ENCODE measurements at regions not wholly inside any gene's neighbourhood (a gene's known extent, or its start where the extent isn't known, plus 50 kb on each side); places are given as distances from the start of the nearest gene placed in this dataset.
A peak's percentile ranks its signal among the peaks of the same experiment; 100 is the strongest.

DNA sequence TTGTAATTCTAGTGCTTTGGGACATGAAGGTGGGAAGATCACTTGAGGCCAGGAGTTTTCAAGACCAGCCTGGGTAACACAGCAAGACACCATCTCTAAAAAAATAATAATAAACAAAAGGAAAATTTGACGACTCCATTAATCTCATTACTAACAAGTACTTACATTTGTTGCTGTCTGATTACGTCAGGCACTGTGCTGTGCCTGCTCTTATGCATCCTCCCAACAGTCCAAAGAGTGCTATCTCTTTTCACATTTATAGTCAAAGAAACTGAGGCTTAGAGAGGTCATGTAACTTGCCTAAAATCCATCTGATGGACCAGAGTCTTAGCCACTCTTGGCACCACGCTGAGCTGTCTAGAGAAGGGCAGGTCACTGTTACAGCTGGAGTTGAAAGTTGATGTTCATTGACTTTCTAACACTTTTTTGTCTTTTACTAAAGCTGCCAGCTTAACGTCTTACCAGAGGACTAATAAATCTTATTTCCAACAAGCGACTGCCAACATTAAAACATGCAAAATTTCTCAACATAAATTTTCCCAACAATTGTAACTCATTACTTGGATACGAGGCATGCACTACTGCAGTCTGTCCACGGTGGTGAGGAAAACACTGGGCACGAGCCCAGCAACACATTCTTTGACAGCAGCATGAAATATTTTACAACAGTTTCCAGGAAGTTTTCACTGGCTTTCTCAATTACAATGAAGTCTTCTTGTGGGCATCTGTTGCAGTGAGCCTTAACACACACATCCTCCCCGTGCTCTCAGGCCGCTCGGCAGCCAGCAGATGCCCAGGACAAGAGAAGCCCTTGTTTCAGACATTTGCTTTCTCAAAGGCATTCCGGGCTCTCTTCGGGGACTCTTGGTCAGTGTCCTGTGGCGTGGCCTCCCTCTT lies 262.9 kb upstream of the PROX1 start:
- peak; percentile 31 for DNase-seq (ENCODE audit: low spot score)

DNA sequence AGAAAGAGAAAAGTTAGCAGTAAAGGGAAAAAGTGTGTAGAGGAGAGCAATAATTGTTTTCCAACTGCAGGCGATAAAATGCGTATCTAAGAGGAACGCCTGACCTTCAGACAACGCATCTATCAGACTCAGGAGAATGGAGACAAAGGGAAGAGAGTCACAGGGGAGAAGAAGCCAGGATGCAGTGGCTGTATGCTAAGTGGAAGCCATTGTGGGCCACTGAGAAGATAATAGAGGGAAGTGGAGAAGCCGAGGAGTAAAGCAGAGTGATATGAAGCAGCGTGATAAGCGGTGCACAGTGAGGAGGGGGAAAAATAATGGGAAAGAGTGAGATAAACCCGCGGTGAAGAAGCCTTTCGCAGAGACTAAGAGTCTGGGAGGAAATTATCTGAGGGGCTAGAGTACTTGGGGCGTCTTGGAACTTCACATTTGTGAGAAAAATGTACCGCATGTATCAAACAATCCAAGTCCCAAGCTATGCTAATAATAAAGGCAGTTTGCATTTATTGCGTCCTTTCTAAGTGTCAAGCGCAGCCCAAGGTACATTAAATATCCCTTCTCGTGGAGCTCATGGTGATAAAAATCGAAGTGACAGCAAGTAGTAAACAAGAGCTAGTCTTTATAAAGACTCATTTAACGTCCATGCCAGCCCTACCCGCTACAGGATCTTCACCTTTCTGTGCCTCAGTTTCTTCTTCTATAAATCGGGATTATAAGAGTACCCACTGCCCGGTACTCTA lies 259.8 kb upstream of the PROX1 start:
- DNase-seq (ENCODE audit: low spot score) = no peak

DNA sequence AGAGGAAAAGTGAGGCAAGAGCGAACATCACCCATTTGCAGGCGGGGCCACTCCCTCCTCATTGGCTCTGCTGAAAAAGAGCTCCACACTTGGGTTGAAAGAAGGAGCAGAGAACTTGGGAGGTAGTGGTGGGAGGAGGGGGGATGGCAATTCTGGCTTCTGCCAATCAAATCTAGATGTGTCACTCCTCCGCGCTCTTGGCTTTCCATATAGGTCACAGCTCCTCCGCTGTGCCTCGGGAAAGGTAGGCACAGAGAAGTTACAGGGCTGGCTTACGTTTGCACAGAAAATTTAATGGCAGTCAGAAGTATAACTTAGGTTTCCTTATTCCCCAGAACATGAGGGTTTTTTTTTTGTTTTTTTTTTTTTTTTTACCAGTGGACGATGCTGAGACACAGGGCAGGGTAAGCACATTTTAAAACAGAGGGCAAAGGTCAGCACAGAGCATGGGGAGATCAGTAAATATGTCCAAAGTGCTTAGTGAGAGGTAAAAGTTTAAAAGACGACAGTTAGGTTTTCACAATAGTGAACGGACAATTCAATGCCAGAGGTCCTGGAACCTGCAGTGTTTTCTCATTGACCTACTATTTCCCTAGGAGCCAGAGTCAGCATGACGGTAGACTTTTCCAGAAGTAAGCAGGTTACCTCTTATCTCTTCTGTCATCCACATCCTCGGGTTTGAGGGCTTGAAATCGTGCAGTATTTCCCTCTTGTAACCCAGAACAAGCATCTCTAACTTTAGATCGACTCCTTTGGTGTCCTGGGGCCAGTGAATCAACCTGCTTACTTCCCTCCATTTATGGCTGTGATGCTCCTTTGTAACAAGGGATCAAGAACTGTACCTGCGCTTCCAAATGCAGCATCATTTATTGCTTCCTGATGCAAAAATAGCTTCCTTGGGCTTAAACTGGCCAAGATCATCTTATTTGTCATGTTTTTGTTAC lies 258.9 kb upstream of the PROX1 start:
- DNase-seq (ENCODE audit: low spot score) = no peak

DNA sequence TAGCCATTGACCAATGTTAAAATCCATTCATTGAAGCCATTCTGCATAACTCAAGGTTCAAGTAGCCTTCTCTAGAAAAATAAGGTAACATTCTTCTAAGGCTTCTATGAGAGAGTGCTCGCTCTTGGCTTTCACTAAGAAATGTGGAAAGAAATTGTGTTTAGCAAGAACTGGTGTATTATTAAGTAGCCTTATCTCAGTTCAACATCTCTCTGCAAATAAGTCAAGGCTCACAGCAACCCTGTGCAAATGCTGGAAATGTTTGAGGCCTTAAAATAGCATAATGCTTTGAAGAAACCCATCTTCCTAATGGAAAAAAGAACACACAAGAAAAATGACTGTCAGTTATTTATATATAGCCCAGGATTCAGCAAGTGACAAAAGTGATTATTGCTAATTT lies 254.1 kb upstream of the PROX1 start:
- DNase-seq (ENCODE audit: low spot score) = no peak

DNA sequence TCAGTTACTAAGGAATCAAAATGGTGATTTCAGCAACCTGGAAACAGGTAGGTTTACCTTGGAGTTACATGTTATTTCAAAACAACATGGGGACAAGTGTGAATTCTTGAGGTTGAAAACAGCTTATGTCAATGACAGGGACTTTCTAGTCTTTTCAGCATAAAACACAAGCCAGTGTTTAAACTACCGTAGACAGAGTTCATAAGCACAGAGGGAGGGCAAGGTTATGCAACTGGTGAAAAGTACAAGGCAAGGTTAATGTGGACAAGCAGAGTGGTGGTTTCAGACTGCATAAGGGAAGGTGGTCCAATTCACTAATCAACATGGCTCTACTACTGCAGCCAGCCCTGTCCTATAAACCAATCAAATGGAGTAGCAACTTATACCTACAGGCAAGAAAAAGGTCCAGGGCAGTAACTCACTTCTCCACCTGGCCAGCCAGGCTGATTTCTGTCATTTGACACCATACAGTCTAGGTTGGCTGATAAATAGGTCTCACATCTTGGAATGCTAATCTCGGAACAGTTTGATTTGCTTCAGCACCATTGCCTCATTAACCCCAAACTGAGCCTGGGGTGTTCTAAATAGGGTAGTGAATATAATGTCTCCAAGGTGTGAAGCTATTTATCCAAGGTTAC lies 250.3 kb upstream of the PROX1 start:
- no peak for DNase-seq (ENCODE audit: low spot score)

DNA sequence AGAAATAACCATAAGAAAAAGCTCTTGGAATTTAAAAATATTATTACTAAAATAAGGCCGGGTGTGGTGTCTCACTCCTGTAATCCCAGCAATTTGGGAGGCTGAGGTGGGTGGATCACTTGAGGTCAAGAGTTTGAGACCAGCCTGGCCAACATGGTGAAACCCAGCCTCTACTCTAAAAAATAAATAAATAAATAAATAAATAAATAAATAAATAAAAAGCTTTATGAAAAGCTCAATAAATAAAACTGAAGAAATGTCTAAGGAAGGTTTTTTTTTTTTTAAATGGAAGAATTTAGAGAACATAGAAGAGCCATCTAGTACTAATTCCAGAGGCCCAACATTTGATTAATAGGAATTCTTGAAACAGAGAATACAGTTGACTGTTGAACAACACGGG lies 249.1 kb upstream of the PROX1 start:
- DNase-seq (ENCODE audit: low spot score) = no peak

DNA sequence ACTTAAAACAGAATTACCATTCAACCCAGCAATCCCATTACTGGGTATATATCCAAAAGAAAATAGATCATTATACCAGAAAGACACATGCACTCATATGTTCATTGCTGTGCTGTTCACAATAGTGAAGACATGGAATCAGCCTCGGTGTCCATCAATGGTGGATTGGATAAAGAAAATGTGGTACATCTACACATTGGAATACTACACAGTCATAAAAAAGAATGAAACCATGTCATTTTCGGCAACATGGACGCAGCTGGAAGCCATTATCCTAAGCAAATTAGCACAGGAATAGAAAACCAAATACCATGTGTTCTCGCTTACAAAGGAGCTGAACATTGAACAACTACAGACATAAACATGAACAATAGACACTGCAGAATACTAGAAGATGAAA lies 244.8 kb upstream of the PROX1 start:
- DNase-seq (ENCODE audit: low spot score) = no peak

DNA sequence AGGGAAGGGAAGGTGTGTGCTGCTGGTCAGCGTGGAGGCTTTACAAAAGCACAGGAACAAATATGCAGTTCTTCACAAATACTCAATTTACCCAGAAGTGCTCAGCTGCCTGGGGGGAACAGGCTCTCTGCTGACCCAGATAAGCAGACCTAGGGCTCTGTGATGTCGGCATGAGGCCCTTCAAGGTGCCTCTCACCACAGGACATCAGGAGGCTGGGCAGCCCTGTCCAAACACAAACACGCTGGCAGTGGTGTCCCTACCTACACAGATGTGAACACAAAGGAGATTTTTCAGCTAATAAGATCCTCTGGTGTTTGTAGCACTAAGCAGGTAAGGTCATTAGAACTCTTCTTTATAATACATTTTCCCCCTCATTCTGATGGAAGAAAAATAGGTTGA lies 243.0 kb upstream of the PROX1 start:
- no peak for DNase-seq (ENCODE audit: low spot score)

DNA sequence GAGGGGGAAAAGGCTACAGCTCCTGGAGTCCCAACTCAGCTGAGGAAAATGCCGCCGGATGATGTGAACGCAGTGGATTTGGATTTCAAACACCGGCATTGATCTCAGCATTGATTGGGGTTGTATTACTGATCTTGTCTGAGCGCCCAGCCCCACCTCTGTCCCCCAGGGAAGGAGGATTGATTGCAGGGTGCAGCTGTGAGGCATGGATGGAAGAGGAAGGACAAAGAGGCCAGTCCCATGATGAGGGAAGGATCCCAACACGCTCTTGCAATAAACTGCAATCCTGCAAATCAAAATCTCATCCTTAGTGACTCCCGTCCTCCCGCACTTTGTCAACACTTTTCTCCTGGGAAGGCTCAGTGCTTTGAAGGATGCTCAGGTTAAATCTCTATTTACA lies 242.3 kb upstream of the PROX1 start:
- DNase-seq (ENCODE audit: low spot score) = no peak

DNA sequence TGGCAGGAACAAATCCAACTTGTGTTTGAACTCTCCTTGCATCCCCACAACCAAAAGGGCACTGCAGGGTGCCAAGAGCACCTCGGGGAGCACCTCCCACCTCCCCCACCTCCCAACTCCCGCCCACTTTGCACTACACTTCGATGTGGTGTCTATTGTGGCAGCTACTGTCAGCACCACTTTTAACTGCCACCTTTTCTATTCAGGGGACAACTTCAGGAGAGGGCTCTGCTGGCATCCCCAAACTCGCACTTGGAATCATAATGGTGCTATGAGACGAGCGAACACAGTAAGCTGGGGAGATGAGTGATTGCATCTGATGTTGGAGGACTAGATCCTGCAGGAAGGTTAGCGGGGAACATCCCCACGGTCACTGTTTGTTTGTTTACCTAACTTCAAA lies 238.2 kb upstream of the PROX1 start:
- DNase-seq (ENCODE audit: low spot score) = no peak

DNA sequence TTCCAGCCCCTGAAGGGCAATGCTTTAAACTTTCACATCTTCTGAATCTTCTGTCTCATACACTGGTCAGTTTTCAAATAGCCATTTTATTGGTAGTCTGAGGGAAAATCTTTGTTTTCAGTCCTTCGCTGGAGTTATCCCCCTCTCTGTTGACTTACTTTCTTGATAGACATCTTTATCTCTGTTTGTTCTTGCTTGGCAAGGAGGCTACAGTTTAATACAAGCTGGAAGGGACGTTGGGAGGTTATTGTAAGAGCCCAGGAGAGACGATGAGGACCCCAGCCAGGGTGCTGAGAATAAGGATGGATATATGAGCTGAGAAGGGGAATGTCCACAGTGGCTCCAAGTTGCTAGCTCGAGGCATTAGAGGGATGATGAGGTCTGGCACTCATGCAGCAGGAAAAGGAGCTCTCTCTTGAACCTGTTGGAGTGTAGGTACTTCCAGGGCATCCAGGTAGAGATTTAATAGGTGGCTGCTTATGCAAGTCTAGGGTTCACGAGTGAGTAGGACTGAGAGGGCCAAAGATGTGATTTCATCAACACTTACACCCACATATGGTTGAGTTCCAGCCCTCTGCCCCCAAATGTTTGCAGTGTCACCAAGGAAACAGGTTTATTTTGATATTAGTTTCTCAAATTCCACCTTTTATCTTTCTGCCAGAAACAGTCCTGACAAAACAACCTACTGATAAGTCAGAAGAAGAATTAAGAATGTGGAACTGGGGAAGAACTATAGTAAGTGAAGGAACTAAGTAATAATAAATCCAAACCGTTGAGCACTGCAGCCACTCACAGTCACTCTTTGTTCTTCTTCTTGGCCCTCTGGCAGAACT lies 237.3 kb upstream of the PROX1 start:
- DNase-seq (ENCODE audit: low spot score) = no peak

DNA sequence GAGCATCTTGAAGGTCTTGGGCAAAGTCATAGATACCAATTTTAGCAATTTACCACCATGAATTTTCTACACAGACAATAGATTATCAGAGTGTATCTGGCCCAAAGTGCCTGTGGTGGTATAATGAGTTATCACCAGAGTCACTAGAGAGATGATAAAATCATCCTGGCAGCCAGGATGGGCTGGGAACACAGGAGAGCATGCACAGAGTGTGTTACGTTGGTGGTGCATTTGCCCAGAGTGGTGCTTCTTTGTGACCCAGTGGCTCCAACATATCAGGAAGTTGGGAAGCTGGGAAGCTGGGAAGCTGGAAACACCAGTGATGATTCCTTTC lies 236.7 kb upstream of the PROX1 start:
- no peak for DNase-seq (ENCODE audit: low spot score)

DNA sequence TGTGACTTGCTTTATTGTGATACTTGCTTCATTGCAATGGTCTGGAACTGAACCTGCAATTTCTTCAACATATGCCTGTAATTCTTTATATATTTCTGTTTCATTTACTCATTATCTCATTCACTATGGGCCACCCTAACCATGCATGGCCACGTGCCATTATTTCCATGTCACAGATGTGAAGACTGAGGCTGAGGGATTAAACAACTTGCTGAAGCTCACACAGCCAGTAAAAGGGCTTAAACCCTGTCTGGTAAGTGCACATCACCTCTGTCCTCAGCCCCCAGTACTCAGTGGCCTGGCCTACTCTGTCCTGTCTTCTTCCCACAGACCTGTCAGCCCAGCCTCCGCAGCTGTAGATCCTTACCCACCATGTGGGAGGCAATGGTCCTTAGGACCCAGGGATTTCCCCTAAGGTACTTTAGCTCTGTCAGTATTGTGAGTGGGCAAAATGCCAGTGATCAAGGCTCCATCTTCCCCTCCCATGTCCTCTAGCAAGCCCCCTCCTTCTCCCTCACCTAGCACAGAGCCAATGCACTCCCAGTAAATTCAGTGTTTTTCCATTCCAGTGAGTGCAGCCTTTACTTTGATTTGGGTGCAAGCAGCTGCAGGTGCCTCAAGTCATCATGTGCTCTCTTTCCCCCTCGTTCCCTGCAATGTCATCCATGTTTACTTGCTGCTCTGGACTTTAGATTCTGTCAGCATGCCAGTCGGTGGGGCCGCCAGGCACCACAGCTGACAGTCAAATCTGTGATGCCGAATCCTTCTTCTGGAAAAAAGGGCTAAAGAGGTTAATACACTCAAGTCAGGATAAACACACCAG lies 228.2 kb upstream of the PROX1 start:
- no peak for DNase-seq (ENCODE audit: low spot score)

DNA sequence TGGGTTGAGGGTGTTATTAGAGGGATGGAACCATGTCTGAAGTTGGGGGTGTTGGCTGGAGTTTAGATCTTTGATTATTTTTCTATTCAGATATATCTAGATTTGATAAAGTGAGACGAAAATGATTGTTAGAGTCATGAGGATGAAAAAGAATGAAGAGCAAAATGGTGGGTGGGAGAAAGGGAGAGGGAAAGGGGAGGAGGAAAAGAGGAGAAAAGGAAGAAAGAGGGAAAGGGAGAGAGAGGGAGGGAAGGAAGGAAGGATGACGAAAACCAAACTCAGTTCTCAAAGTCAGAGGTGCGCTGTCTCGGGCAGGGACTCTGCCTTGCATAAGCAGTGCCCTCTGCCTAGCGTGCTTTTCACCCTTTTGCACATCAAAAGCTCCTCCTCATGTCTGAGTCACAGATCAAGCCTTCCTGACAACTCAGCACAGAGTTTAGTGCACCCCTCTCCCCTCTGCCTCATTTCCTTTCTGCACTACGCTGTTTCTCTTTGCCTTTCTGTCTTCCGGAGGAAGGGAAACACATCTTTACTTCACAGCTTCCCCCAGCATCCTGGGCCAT lies 225.8 kb upstream of the PROX1 start:
- DNase-seq (ENCODE audit: low spot score) = peak; percentile 19

DNA sequence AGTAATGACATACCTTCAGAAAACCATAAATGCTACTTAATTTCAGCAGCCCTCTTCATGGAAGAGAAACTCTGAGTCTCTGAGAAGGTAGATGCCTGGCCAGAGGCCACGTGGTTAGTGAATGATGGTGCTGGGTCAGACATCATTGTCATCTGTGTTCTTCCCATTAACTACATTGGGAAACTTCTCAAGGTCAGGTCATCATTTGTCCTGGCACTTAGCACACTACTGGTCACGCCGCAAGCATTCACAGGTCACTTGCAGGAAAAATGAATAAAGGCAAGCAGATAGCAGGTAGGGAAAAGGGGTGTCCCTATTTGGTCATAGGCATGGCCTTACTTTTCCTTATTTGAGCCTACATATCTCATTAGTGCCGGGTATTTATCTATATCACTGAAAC lies 220.1 kb upstream of the PROX1 start:
- no peak for DNase-seq (ENCODE audit: low spot score)

DNA sequence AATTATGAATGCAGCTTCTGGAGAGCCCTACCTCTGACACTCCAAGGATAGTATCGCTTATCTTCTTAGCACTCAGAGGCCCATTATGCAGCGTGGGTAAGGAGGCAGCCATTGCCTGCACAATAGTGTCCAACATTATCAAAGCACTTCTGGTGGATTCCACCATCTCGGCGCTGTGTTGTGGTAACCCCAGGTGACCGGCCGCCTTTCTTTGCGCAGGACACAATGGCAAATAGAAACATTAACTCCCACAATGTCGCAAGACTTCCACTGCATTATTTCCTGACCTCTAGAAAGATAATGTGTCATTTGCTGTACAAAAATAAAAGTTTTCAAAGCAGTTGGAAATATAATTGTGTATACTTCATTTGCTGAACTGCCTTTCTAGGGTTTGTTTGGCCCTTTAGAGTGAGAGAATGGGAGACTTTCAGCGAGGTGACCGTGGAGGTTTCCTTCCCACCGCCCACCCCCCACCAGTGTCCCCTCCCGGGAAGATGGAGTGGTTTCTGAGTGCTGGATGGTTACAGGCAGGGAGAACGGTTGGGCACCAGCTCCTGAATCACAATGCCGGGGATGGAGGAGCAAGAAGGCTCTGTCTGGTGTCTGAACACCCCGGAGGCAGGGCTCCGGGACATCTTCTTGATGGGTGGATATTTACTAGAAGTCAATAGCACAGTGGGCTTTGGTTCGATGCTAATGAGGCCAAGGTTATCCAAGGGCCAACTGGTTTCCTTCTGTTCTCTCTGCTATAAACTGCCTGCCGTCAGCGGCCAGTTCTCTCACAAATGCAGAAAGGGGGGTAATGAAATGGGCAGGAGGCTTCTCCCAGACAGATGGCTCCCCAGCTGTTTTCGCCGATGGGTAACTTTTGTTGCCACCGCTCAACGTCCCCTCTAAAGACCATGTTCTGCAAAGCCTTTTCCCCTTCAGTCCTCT lies 215.4 kb upstream of the PROX1 start:
- DNase-seq (ENCODE audit: low spot score) = no peak

DNA sequence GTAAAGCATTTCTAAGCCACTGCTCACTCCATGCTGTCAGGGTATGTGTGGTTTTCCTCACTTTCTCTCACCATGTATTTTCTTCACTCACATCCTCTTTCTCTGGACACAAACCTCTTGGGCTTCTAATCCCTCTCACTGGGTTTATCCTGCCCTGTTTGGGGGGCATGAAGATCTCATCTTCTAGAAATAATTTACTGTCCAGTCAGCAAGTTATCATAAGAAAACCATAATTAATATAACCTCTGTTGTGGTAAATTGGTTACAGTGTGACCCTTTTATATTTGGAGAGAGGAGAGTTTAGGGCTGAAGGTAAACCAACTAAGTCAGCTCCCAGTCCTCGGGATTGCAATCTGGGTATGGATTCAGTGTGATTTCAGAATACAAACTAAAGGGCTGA lies 213.8 kb upstream of the PROX1 start:
- DNase-seq (ENCODE audit: low spot score) = no peak

DNA sequence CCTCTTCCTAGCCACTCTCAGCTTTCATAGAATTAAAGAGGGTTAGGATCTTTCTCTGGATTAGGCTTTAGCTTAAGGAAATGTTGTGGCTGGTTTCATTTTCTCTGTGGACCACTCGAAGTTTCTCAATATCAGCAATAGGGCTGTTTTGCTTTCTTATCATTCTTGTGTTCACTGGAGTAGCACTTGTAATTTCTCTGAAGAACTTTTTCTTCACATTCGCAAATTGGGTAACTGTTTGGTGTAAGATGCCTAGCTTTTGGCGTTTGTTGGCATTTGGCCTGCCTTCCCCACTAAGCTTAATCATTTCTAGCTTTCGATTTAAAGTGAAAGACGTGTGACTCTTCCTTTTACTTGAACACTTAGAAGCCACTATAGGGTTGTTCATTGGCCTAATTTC lies 210.8 kb upstream of the PROX1 start:
- DNase-seq (ENCODE audit: low spot score) = no peak

DNA sequence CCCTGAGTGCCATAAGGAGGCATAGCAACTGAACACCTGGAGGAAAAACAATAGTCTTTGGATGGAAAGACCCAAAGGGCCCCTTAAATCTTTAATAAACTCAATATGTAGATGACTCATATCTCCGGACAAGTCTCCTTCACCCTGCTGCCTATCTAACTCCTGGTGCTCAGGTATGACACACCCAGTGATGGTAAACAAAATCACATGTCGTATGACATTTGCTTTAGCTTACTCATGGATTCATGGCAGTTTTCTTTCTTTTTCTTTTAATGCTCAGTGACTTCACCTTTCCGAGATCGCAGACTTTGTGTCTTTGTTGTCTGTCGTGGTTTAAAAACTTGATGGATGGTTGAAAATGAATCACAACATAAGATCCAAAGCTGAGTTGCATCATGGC lies 208.5 kb upstream of the PROX1 start:
- no peak for DNase-seq (ENCODE audit: low spot score)

Data from H4 (cell line).